ENCODE measurements at regions not wholly inside any gene's neighbourhood (a gene's known extent, or its start where the extent isn't known, plus 50 kb on each side); places are given as distances from the start of the nearest gene placed in this dataset.
"Not testable (repeated sequence)": the region's sequence is repeated elsewhere in the genome, so short reads cannot be mapped to it uniquely, and the experiment has no call there.

GRCh38 chr21:9753943-9754342 is 767.4 kb upstream of the TPTE start:
- Histone ChIP-seq H3K27me3 (ENCODE audit: insufficient read depth, insufficient read length) (no peaks in the 10 kb centered on the region), H3K4me3 (ENCODE audit: insufficient read length, low read depth) (no peak overlapping the region), H3K4me1 (ENCODE audit: insufficient read depth, insufficient read length) (no peaks in the 10 kb centered on the region), H3K36me3 (ENCODE audit: insufficient read depth, insufficient read length, low read length) (no peaks in the 10 kb centered on the region), H3K9me3 (ENCODE audit: insufficient read depth, low read length) (no peaks in the 10 kb centered on the region), H3K9ac (ENCODE audit: insufficient read length, low read depth) (no peak overlapping the region)
- no peak for DNase-seq (ENCODE audit: low read depth, low spot score)
- no peak for TF ChIP-seq SUZ12 (IDR thresholded peaks at IDR 0.05; ENCODE audit: extremely low read depth, insufficient read depth, insufficient read length)
- TF ChIP-seq YY1 (IDR thresholded peaks at IDR 0.05; ENCODE audit: insufficient read depth, insufficient read length), result no peak
- TF ChIP-seq ZNF274 (IDR thresholded peaks at IDR 0.05; ENCODE audit: low read depth, low read length), result no peak

- H3K27me3 ChIP-seq (ENCODE audit: insufficient read depth, insufficient read length); DNase-seq (ENCODE audit: low read depth, low spot score); H3K4me3 ChIP-seq (ENCODE audit: insufficient read length, low read depth); H3K9ac ChIP-seq (ENCODE audit: insufficient read length, low read depth); H3K9me3 ChIP-seq (ENCODE audit: insufficient read depth, low read length); H3K4me1 ChIP-seq (ENCODE audit: insufficient read depth, insufficient read length); H3K36me3 ChIP-seq (ENCODE audit: insufficient read depth, insufficient read length, low read length): not testable (repeated sequence)
These were observed 766.9 kb upstream of the TPTE start for GRCh38 chr21:9754434-9754833.

GRCh38 chr21:9755611-9756010 is 765.8 kb upstream of the TPTE start:
- no peak for TF ChIP-seq ZNF274 (IDR thresholded peaks at IDR 0.05; ENCODE audit: low read depth, low read length)
- no peak for DNase-seq (ENCODE audit: low read depth, low spot score)
- H3K4me1 ChIP-seq (ENCODE audit: insufficient read depth, insufficient read length), result no peaks in the 10 kb centered on the region
- no peaks in the 10 kb centered on the region for H3K27me3 ChIP-seq (ENCODE audit: insufficient read depth, insufficient read length)
- H3K36me3 ChIP-seq (ENCODE audit: insufficient read depth, insufficient read length, low read length), result no peaks in the 10 kb centered on the region
- H3K4me3 ChIP-seq (ENCODE audit: insufficient read length, low read depth), result no peak overlapping the region
- H3K9ac ChIP-seq (ENCODE audit: insufficient read length, low read depth), result no peak overlapping the region
- H3K9me3 ChIP-seq (ENCODE audit: insufficient read depth, low read length), result no peaks in the 10 kb centered on the region

GRCh38 chr21:9756677-9757076 is 764.7 kb upstream of the TPTE start:
- H3K27me3 ChIP-seq (ENCODE audit: insufficient read depth, insufficient read length), result no peaks in the 10 kb centered on the region
- no peak for TF ChIP-seq ZNF274 (IDR thresholded peaks at IDR 0.05; ENCODE audit: low read depth, low read length)
- TF ChIP-seq SUZ12 (IDR thresholded peaks at IDR 0.05; ENCODE audit: extremely low read depth, insufficient read depth, insufficient read length), result no peak
- no peak for TF ChIP-seq YY1 (IDR thresholded peaks at IDR 0.05; ENCODE audit: insufficient read depth, insufficient read length)
- H3K9ac ChIP-seq (ENCODE audit: insufficient read length, low read depth), result no peak overlapping the region
- H3K36me3 ChIP-seq (ENCODE audit: insufficient read depth, insufficient read length, low read length), result no peaks in the 10 kb centered on the region
- H3K4me3 ChIP-seq (ENCODE audit: insufficient read length, low read depth), result no peak overlapping the region
- DNase-seq (ENCODE audit: low read depth, low spot score), result no peak
- no peaks in the 10 kb centered on the region for H3K9me3 ChIP-seq (ENCODE audit: insufficient read depth, low read length)
- H3K4me1 ChIP-seq (ENCODE audit: insufficient read depth, insufficient read length), result no peaks in the 10 kb centered on the region

- not testable (repeated sequence) for H3K36me3 ChIP-seq (ENCODE audit: insufficient read depth, insufficient read length, low read length); H3K9me3 ChIP-seq (ENCODE audit: insufficient read depth, low read length); H3K27me3 ChIP-seq (ENCODE audit: insufficient read depth, insufficient read length); DNase-seq (ENCODE audit: low read depth, low spot score); H3K4me1 ChIP-seq (ENCODE audit: insufficient read depth, insufficient read length); H3K4me3 ChIP-seq (ENCODE audit: insufficient read length, low read depth); H3K9ac ChIP-seq (ENCODE audit: insufficient read length, low read depth)
These were observed 764.3 kb upstream of the TPTE start for GRCh38 chr21:9757118-9757517.

GRCh38 chr21:9757572-9757971 is 763.8 kb upstream of the TPTE start:
- H3K4me3 ChIP-seq (ENCODE audit: insufficient read length, low read depth); H3K9ac ChIP-seq (ENCODE audit: insufficient read length, low read depth); H3K36me3 ChIP-seq (ENCODE audit: insufficient read depth, insufficient read length, low read length); H3K9me3 ChIP-seq (ENCODE audit: insufficient read depth, low read length); H3K4me1 ChIP-seq (ENCODE audit: insufficient read depth, insufficient read length); DNase-seq (ENCODE audit: low read depth, low spot score); H3K27me3 ChIP-seq (ENCODE audit: insufficient read depth, insufficient read length): not testable (repeated sequence)

- no peaks in the 10 kb centered on the region for H3K36me3 ChIP-seq (ENCODE audit: insufficient read depth, insufficient read length, low read length)
- no peak for DNase-seq (ENCODE audit: low read depth, low spot score)
- peaks cover 6% of the 10 kb centered on the region for H3K9me3 ChIP-seq (ENCODE audit: insufficient read depth, low read length)
- H3K27me3 ChIP-seq (ENCODE audit: insufficient read depth, insufficient read length), result no peaks in the 10 kb centered on the region
- no peak overlapping the region for H3K4me3 ChIP-seq (ENCODE audit: insufficient read length, low read depth)
- TF ChIP-seq SUZ12 (IDR thresholded peaks at IDR 0.05; ENCODE audit: extremely low read depth, insufficient read depth, insufficient read length) (no peak), YY1 (IDR thresholded peaks at IDR 0.05; ENCODE audit: insufficient read depth, insufficient read length) (no peak), ZNF274 (IDR thresholded peaks at IDR 0.05; ENCODE audit: low read depth, low read length) (no peak)
- H3K9ac ChIP-seq (ENCODE audit: insufficient read length, low read depth), result no peak overlapping the region
- H3K4me1 ChIP-seq (ENCODE audit: insufficient read depth, insufficient read length), result no peaks in the 10 kb centered on the region
These were observed 763.2 kb upstream of the TPTE start for GRCh38 chr21:9758141-9758540.

GRCh38 chr21:9758888-9759287 is 762.5 kb upstream of the TPTE start:
- no peak overlapping the region for H3K4me3 ChIP-seq (ENCODE audit: insufficient read length, low read depth)
- no peak for TF ChIP-seq YY1 (IDR thresholded peaks at IDR 0.05; ENCODE audit: insufficient read depth, insufficient read length)
- TF ChIP-seq ZNF274 (IDR thresholded peaks at IDR 0.05; ENCODE audit: low read depth, low read length), result no peak
- no peak for TF ChIP-seq SUZ12 (IDR thresholded peaks at IDR 0.05; ENCODE audit: extremely low read depth, insufficient read depth, insufficient read length)
- DNase-seq (ENCODE audit: low read depth, low spot score), result no peak
- H3K9ac ChIP-seq (ENCODE audit: insufficient read length, low read depth), result no peak overlapping the region
- no peaks in the 10 kb centered on the region for H3K4me1 ChIP-seq (ENCODE audit: insufficient read depth, insufficient read length)
- H3K36me3 ChIP-seq (ENCODE audit: insufficient read depth, insufficient read length, low read length), result no peaks in the 10 kb centered on the region
- peaks cover 13% of the 10 kb centered on the region for H3K9me3 ChIP-seq (ENCODE audit: insufficient read depth, low read length)
- H3K27me3 ChIP-seq (ENCODE audit: insufficient read depth, insufficient read length), result no peaks in the 10 kb centered on the region
